ENCODE measurements at regions not wholly inside any gene's neighbourhood (a gene's known extent, or its start where the extent isn't known, plus 50 kb on each side); places are given as distances from the start of the nearest gene placed in this dataset.

- TF ChIP-seq CHD7 (IDR thresholded peaks at IDR 0.05; ENCODE audit: insufficient replicate concordance, low read length), result no peak
These were observed 163.4 kb upstream of the GPR12 start (continued) for GRCh38 chr13:26923824-26924605.

Data from H1 (cell line).